Trophoblast cell (in vitro differentiated cells and primary cell): ENCODE measurements at regions not wholly inside any gene's neighbourhood (a gene's known extent, or its start where the extent isn't known, plus 50 kb on each side); places are given as distances from the start of the nearest gene placed in this dataset.

Source experiments
- DNase-seq, 2 donors: peaks; one replicate each; pipeline ENCODE4 v3.0.0-alpha.2; 2016
- H2AFZ ChIP-seq: 2 replicates; pipeline ENCODE4 v1.6.1; 2013; ENCODE audit warnings: low read length, moderate library complexity, mild to moderate bottlenecking; ENCODE audit not compliant: insufficient read depth, poor library complexity
- H2AK5ac ChIP-seq: 2 replicates; pipeline ENCODE4 v1.6.1; 2013; ENCODE audit warnings: mild to moderate bottlenecking, low read length
- H2BK120ac ChIP-seq: 2 replicates; pipeline ENCODE4 v1.6.1; 2013; ENCODE audit warnings: low read length, mild to moderate bottlenecking, moderate library complexity; ENCODE audit not compliant: insufficient read depth, poor library complexity
- H2BK12ac ChIP-seq: 2 replicates; pipeline ENCODE4 v1.6.1; 2013; ENCODE audit warnings: mild to moderate bottlenecking, low read length, moderate library complexity
- H2BK5ac ChIP-seq: 2 replicates; pipeline ENCODE4 v1.6.1; 2013; ENCODE audit warnings: low read length, low read depth, moderate library complexity, mild to moderate bottlenecking; ENCODE audit not compliant: poor library complexity
- H3K14ac ChIP-seq: 2 replicates; pipeline ENCODE4 v1.6.1; 2013; ENCODE audit warnings: mild to moderate bottlenecking, low read length
- H3K18ac ChIP-seq: 2 replicates; pipeline ENCODE4 v1.6.1; 2013; ENCODE audit warnings: mild to moderate bottlenecking, low read length
- H3K23ac ChIP-seq: 2 replicates; pipeline ENCODE4 v1.6.1; 2013; ENCODE audit warnings: low read length
- H3K27ac ChIP-seq: 2 replicates; pipeline ENCODE4 v1.5.1; 2013; ENCODE audit warnings: low read depth, mild to moderate bottlenecking, inconsistent platforms, low read length, moderate library complexity
- H3K27me3 ChIP-seq: 2 replicates; pipeline ENCODE4 v1.6.1; 2013; ENCODE audit warnings: inconsistent platforms, mild to moderate bottlenecking, low read length, moderate library complexity; ENCODE audit not compliant: insufficient read depth
- H3K36me3 ChIP-seq, 2 experiments: 1 replicate in 1 of 2; 2 replicates in 1 of 2; pipeline ENCODE4 v1.6.1; 2013; ENCODE audit warnings: low read length in 2 of 2, mild to moderate bottlenecking in 2 of 2, moderate library complexity in 1 of 2; ENCODE audit not compliant: insufficient read depth in 2 of 2, control insufficient read depth in 1 of 2
- H3K4ac ChIP-seq: 2 replicates; pipeline ENCODE4 v1.6.1; 2013; ENCODE audit warnings: low read depth, mild to moderate bottlenecking, low read length, moderate library complexity
- H3K4me1 ChIP-seq, 2 experiments: 1 replicate in 1 of 2; 2 replicates in 1 of 2; pipeline ENCODE4 v1.6.1; 2013; ENCODE audit warnings: low read length in 2 of 2, mild to moderate bottlenecking in 2 of 2, moderate library complexity in 1 of 2; ENCODE audit not compliant: insufficient read depth in 2 of 2, control insufficient read depth in 1 of 2
- H3K4me2 ChIP-seq: 2 replicates; pipeline ENCODE4 v1.6.1; 2013; ENCODE audit warnings: inconsistent platforms, mild to moderate bottlenecking, low read length, moderate library complexity
- H3K4me3 ChIP-seq: 2 replicates; pipeline ENCODE4 v1.5.1; 2013; ENCODE audit warnings: mild to moderate bottlenecking, low read depth, low read length, inconsistent platforms
- H3K79me1 ChIP-seq: one replicate; pipeline ENCODE4 v1.6.1; 2013; ENCODE audit warnings: low read length
- H3K79me2 ChIP-seq: 2 replicates; pipeline ENCODE4 v1.6.1; 2013; ENCODE audit warnings: low read length, mild to moderate bottlenecking; ENCODE audit not compliant: control insufficient read depth, insufficient read depth, poor library complexity
- H3K9ac ChIP-seq: 2 replicates; pipeline ENCODE4 v1.6.1; 2013; ENCODE audit warnings: mild to moderate bottlenecking, low read length
- H3K9me3 ChIP-seq: 2 replicates; pipeline ENCODE4 v1.6.1; 2013; ENCODE audit warnings: low read depth, mild to moderate bottlenecking, control low read depth, inconsistent platforms, low read length; ENCODE audit not compliant: insufficient read depth
- H4K12ac ChIP-seq: 2 replicates; pipeline ENCODE4 v1.6.1; 2013; ENCODE audit warnings: low read depth, mild to moderate bottlenecking, low read length, moderate library complexity
- H4K8ac ChIP-seq: 2 replicates; pipeline ENCODE4 v1.6.1; 2013; ENCODE audit warnings: low read depth, mild to moderate bottlenecking, low read length, moderate library complexity
- H4K91ac ChIP-seq: one replicate; pipeline ENCODE4 v1.6.1; 2013; ENCODE audit warnings: low read depth, mild to moderate bottlenecking, low read length, moderate library complexity
- WGBS: extraction: QIAGEN DNeasy Blood & Tissue Kit; methylation state at CpG from one replicate; pipeline ENCODE4 v1.1.7; 2013; ENCODE audit warnings: missing lambda C conversion rate; ENCODE audit not compliant: insufficient read length, insufficient coverage; ENCODE audit errors: extremely low coverage; 5-methylcytosine and 5-hydroxymethylcytosine counted together

GRCh38 chr4:116546759-116547158 is 538.6 kb downstream of the TRAM1L1 start:
- Histone ChIP-seq H4K12ac (no peak overlapping the region), H3K4me3 (no peak overlapping the region), H2BK12ac (no peak overlapping the region), H2AK5ac (no peak overlapping the region), H2BK5ac (no peak overlapping the region), H3K79me2 (no peaks in the 10 kb centered on the region), H3K14ac (no peak overlapping the region), H3K27ac (no peak overlapping the region), H3K4me2 (no peak overlapping the region), H3K9ac (no peak overlapping the region), H3K9me3 (no peaks in the 10 kb centered on the region), H3K36me3 (no peaks in the 10 kb centered on the region), H4K8ac (no peak overlapping the region), H3K79me1 (no peaks in the 10 kb centered on the region), H3K18ac (no peak overlapping the region), H3K4me1 (no peaks in the 10 kb centered on the region), H3K27me3 (no peaks in the 10 kb centered on the region), H2BK120ac (no peak overlapping the region), H2AFZ (no peak overlapping the region), H4K91ac (no peak overlapping the region), H3K4ac (no peak overlapping the region), H3K23ac (no peak overlapping the region)
- no CpG with 5 or more reads among the region's 1 CpG for WGBS
- DNase-seq, result no peak

GRCh38 chr4:116544946-116545345 is 540.4 kb downstream of the TRAM1L1 start:
- no peak overlapping the region for H2BK5ac ChIP-seq
- peak in 1 of 2 donors; percentile 14 for DNase-seq
- no peaks in the 10 kb centered on the region for H3K36me3 ChIP-seq
- no peak overlapping the region for H2BK12ac ChIP-seq
- H3K4ac ChIP-seq, result no peak overlapping the region
- H3K4me2 ChIP-seq, result no peak overlapping the region
- no peak overlapping the region for H4K12ac ChIP-seq
- no peak overlapping the region for H2AK5ac ChIP-seq
- H2BK120ac ChIP-seq, result no peak overlapping the region
- H3K4me1 ChIP-seq, result no peaks in the 10 kb centered on the region
- H3K4me3 ChIP-seq, result no peak overlapping the region
- H3K9ac ChIP-seq, result no peak overlapping the region
- H3K14ac ChIP-seq, result no peak overlapping the region
- no peak overlapping the region for H3K18ac ChIP-seq
- H4K8ac ChIP-seq, result no peak overlapping the region
- no peaks in the 10 kb centered on the region for H3K9me3 ChIP-seq
- no CpG with 5 or more reads among the region's 1 CpG for WGBS
- no peak overlapping the region for H3K23ac ChIP-seq
- H3K27me3 ChIP-seq, result no peaks in the 10 kb centered on the region
- no peaks in the 10 kb centered on the region for H3K79me2 ChIP-seq
- no peak overlapping the region for H3K27ac ChIP-seq
- no peak overlapping the region for H2AFZ ChIP-seq
- no peaks in the 10 kb centered on the region for H3K79me1 ChIP-seq
- H4K91ac ChIP-seq, result no peak overlapping the region

- H3K79me2 ChIP-seq, result no peaks in the 10 kb centered on the region
- H3K4me3 ChIP-seq, result no peak overlapping the region
- no peak overlapping the region for H3K4me2 ChIP-seq
- no peak overlapping the region for H3K18ac ChIP-seq
- H2AFZ ChIP-seq, result no peak overlapping the region
- no peak overlapping the region for H2AK5ac ChIP-seq
- no peak overlapping the region for H4K91ac ChIP-seq
- no peak overlapping the region for H3K23ac ChIP-seq
- H2BK120ac ChIP-seq, result no peak overlapping the region
- no peak overlapping the region for H3K14ac ChIP-seq
- no peaks in the 10 kb centered on the region for H3K4me1 ChIP-seq
- H4K12ac ChIP-seq, result no peak overlapping the region
- no peak overlapping the region for H2BK12ac ChIP-seq
- H3K27me3 ChIP-seq, result no peaks in the 10 kb centered on the region
- H4K8ac ChIP-seq, result no peak overlapping the region
- H2BK5ac ChIP-seq, result no peak overlapping the region
- H3K27ac ChIP-seq, result no peak overlapping the region
- H3K36me3 ChIP-seq, result no peaks in the 10 kb centered on the region
- H3K4ac ChIP-seq, result no peak overlapping the region
- no peaks in the 10 kb centered on the region for H3K9me3 ChIP-seq
- no peaks in the 10 kb centered on the region for H3K79me1 ChIP-seq
- no peak overlapping the region for H3K9ac ChIP-seq
- WGBS, result no CpG with 5 or more reads among the region's 3 CpGs
- DNase-seq, result no peak
Measured at GRCh38 chr4:116539744-116540143, 545.6 kb downstream of the TRAM1L1 start.

GRCh38 chr4:116537828-116538227 is 547.5 kb downstream of the TRAM1L1 start:
- no peaks in the 10 kb centered on the region for H3K4me1 ChIP-seq
- no peaks in the 10 kb centered on the region for H3K79me1 ChIP-seq
- no peak overlapping the region for H2AFZ ChIP-seq
- no peaks in the 10 kb centered on the region for H3K79me2 ChIP-seq
- H3K27me3 ChIP-seq, result no peaks in the 10 kb centered on the region
- no peak overlapping the region for H3K14ac ChIP-seq
- H3K4me2 ChIP-seq, result no peak overlapping the region
- H3K4ac ChIP-seq, result no peak overlapping the region
- H2BK12ac ChIP-seq, result no peak overlapping the region
- H3K23ac ChIP-seq, result no peak overlapping the region
- DNase-seq, result peak in 1 of 2 donors; percentile 77
- H4K8ac ChIP-seq, result no peak overlapping the region
- H2BK5ac ChIP-seq, result no peak overlapping the region
- H2AK5ac ChIP-seq, result no peak overlapping the region
- H3K27ac ChIP-seq, result no peak overlapping the region
- no peak overlapping the region for H4K12ac ChIP-seq
- no peaks in the 10 kb centered on the region for H3K9me3 ChIP-seq
- no peak overlapping the region for H3K9ac ChIP-seq
- no peak overlapping the region for H3K4me3 ChIP-seq
- H4K91ac ChIP-seq, result no peak overlapping the region
- H3K18ac ChIP-seq, result no peak overlapping the region
- no peaks in the 10 kb centered on the region for H3K36me3 ChIP-seq
- no peak overlapping the region for H2BK120ac ChIP-seq
